Astrocyte (in vitro differentiated cells and primary cell): ENCODE measurements at regions not wholly inside any gene's neighbourhood (a gene's known extent, or its start where the extent isn't known, plus 50 kb on each side); places are given as distances from the start of the nearest gene placed in this dataset.

Source experiments
- DNase-seq: peaks from one replicate; pipeline ENCODE4 v3.0.0-alpha.2; 2010; ENCODE audit warnings: low read depth
- FAIRE-seq: peaks from 2 replicates; lab custom pipeline; 2011; peaks lifted over from hg19 to GRCh38; lab: Jason Lieb, UNC
- H2AFZ ChIP-seq: 2 replicates; pipeline ENCODE4 v1.6.0; 2012; ENCODE audit warnings: low read depth, low read length, inconsistent platforms
- H3K27ac ChIP-seq: 2 replicates; pipeline ENCODE4 v1.5.1; 2011; ENCODE audit warnings: low read depth, low read length, inconsistent platforms
- H3K27me3 ChIP-seq: 2 replicates; pipeline ENCODE4 v1.6.0; 2011; ENCODE audit warnings: low read length, inconsistent platforms; ENCODE audit not compliant: insufficient read depth
- H3K36me3 ChIP-seq: 2 replicates; pipeline ENCODE4 v1.5.1; 2011; ENCODE audit warnings: low read length, inconsistent platforms; ENCODE audit not compliant: insufficient read depth
- H3K4me1 ChIP-seq: 2 replicates; pipeline ENCODE4 v1.5.1; 2011; ENCODE audit warnings: low read length, inconsistent platforms; ENCODE audit not compliant: insufficient read depth
- H3K4me2 ChIP-seq: 2 replicates; pipeline ENCODE4 v1.6.0; 2012; ENCODE audit warnings: low read length, inconsistent platforms
- H3K4me3 ChIP-seq: 2 replicates; pipeline ENCODE4 v1.5.1; 2011; ENCODE audit warnings: low read depth, mild to moderate bottlenecking, low read length, inconsistent platforms; ENCODE audit not compliant: insufficient read depth
- H3K79me2 ChIP-seq: 2 replicates; pipeline ENCODE4 v1.6.0; 2012; ENCODE audit warnings: mild to moderate bottlenecking, low read length, inconsistent platforms; ENCODE audit not compliant: insufficient read depth
- H3K9ac ChIP-seq: 2 replicates; pipeline ENCODE4 v1.6.0; 2012; ENCODE audit warnings: mild to moderate bottlenecking, low read length, inconsistent platforms
- H3K9me3 ChIP-seq: 2 replicates; pipeline ENCODE4 v1.5.1; 2012; ENCODE audit warnings: low read depth, mild to moderate bottlenecking, low read length, inconsistent platforms; ENCODE audit not compliant: insufficient read depth
- H4K20me1 ChIP-seq: 2 replicates; pipeline ENCODE4 v1.6.0; 2012; ENCODE audit warnings: low read length, inconsistent platforms; ENCODE audit not compliant: insufficient read depth
- H3K27ac Mint-ChIP-seq: one replicate; pipeline ENCODE4 v1.8.0; 2021; ENCODE audit warnings: mild to moderate bottlenecking, mixed read lengths; ENCODE audit not compliant: unreplicated experiment
- H3K27me3 Mint-ChIP-seq: one replicate; pipeline ENCODE4 v1.8.0; 2021; ENCODE audit warnings: low read depth, mixed read lengths; ENCODE audit not compliant: unreplicated experiment
- H3K36me3 Mint-ChIP-seq: one replicate; pipeline ENCODE4 v1.8.0; 2021; ENCODE audit warnings: low read depth, mixed read lengths; ENCODE audit not compliant: unreplicated experiment
- H3K4me1 Mint-ChIP-seq: one replicate; pipeline ENCODE4 v1.8.0; 2021; ENCODE audit warnings: low read depth, mixed read lengths; ENCODE audit not compliant: unreplicated experiment
- H3K4me3 Mint-ChIP-seq: one replicate; pipeline ENCODE4 v1.8.0; 2021; ENCODE audit warnings: mild to moderate bottlenecking, moderate library complexity, mixed read lengths; ENCODE audit not compliant: unreplicated experiment
- H3K9me3 Mint-ChIP-seq: one replicate; pipeline ENCODE4 v1.8.0; 2021; ENCODE audit warnings: mild to moderate bottlenecking, mixed read lengths; ENCODE audit not compliant: unreplicated experiment
- CTCF ChIP-seq: IDR thresholded peaks from 2 replicates; pipeline ENCODE4 v1.5.1; 2011; ENCODE audit warnings: low read depth, mild to moderate bottlenecking, inconsistent platforms, low read length, moderate library complexity; ENCODE audit not compliant: insufficient read depth
- EZH2 ChIP-seq: IDR thresholded peaks from 2 replicates; pipeline ENCODE4 v1.6.1; 2012; ENCODE audit warnings: mild to moderate bottlenecking, low read length, inconsistent platforms; ENCODE audit not compliant: insufficient read depth

GRCh38 chr22:47320560-47320959, 558.1 kb downstream of the TBC1D22A start:
- Histone ChIP-seq H3K27ac (no peak overlapping the region), H2AFZ (no peak overlapping the region), H3K4me3 (no peak overlapping the region), H3K9me3 (peaks cover 6% of the 10 kb centered on the region), H3K79me2 (no peaks in the 10 kb centered on the region), H3K4me1 (no peaks in the 10 kb centered on the region), H3K9ac (no peak overlapping the region), H3K36me3 (no peaks in the 10 kb centered on the region), H4K20me1 (no peaks in the 10 kb centered on the region), H3K27me3 (peaks cover 2% of the 10 kb centered on the region), H3K4me2 (no peak overlapping the region)
- Mint-ChIP-seq H3K27ac (no peak overlapping the region), H3K4me3 (no peak overlapping the region), H3K9me3 (peaks cover 9% of the 10 kb centered on the region), H3K36me3 (no peaks in the 10 kb centered on the region), H3K4me1 (no peaks in the 10 kb centered on the region), H3K27me3 (no peaks in the 10 kb centered on the region)
- DNase-seq (no peak), FAIRE-seq (no peak)
- TF ChIP-seq CTCF (no peak), EZH2 (no peak)

- Mint-ChIP-seq H3K4me1 (no peaks in the 10 kb centered on the region), H3K27ac (no peak overlapping the region), H3K9me3 (peaks cover 7% of the 10 kb centered on the region), H3K27me3 (no peaks in the 10 kb centered on the region), H3K36me3 (no peaks in the 10 kb centered on the region), H3K4me3 (no peak overlapping the region)
- no peaks in the 10 kb centered on the region for H3K4me1 ChIP-seq
- TF ChIP-seq EZH2 (no peak), CTCF (no peak)
- no peaks in the 10 kb centered on the region for H4K20me1 ChIP-seq
- DNase-seq (no peak), FAIRE-seq (no peak)
- H3K27me3 ChIP-seq: peaks cover 2% of the 10 kb centered on the region
- H3K4me3 ChIP-seq: no peak overlapping the region
- no peak overlapping the region for H2AFZ ChIP-seq
- H3K9ac ChIP-seq: no peak overlapping the region
- no peaks in the 10 kb centered on the region for H3K36me3 ChIP-seq
- H3K27ac ChIP-seq: no peak overlapping the region
- no peaks in the 10 kb centered on the region for H3K79me2 ChIP-seq
- H3K4me2 ChIP-seq: no peak overlapping the region
- H3K9me3 ChIP-seq: peaks cover 6% of the 10 kb centered on the region
Measured at GRCh38 chr22:47318041-47318737, 555.7 kb downstream of the TBC1D22A start.

- H3K27me3 Mint-ChIP-seq: no peaks in the 10 kb centered on the region
- Histone ChIP-seq H2AFZ (no peak overlapping the region), H3K9me3 (no peaks in the 10 kb centered on the region), H3K36me3 (no peaks in the 10 kb centered on the region), H3K27ac (no peak overlapping the region), H3K27me3 (peaks cover 2% of the 10 kb centered on the region), H3K4me3 (no peak overlapping the region), H3K4me2 (no peak overlapping the region), H4K20me1 (no peaks in the 10 kb centered on the region), H3K4me1 (no peaks in the 10 kb centered on the region), H3K79me2 (no peaks in the 10 kb centered on the region), H3K9ac (no peak overlapping the region)
- H3K27ac Mint-ChIP-seq: no peak overlapping the region
- FAIRE-seq (no peak), DNase-seq (no peak)
- no peak overlapping the region for H3K4me3 Mint-ChIP-seq
- H3K36me3 Mint-ChIP-seq: no peaks in the 10 kb centered on the region
- peaks cover 6% of the 10 kb centered on the region for H3K9me3 Mint-ChIP-seq
- no peaks in the 10 kb centered on the region for H3K4me1 Mint-ChIP-seq
- TF ChIP-seq CTCF (no peak), EZH2 (no peak)
Measured at GRCh38 chr22:47315862-47316419, 553.5 kb downstream of the TBC1D22A start.
